Activated CD8-positive, alpha-beta T cell treated with anti-CD3 and anti-CD28 coated beads, Interleukin-2, amount 10 ng/mL, durations not matched to agents 7 days and 5 days (primary cell): ENCODE measurements at regions not wholly inside any gene's neighbourhood (a gene's known extent, or its start where the extent isn't known, plus 50 kb on each side); places are given as distances from the start of the nearest gene placed in this dataset.

Source experiments
- ATAC-seq: fragments of 150-1000 bp; cut with Tn5 transposase; one replicate; pipeline ENCODE4 v1.10.0; 2021; ENCODE audit warnings: moderate library complexity
- CTCF ChIA-PET: fragments of 350-600 bp; sonication (Branson Sonifier 250); formaldehyde crosslinking; loops from one replicate; lab custom pipeline; 2021; ENCODE audit warnings: antibody characterized with exemption; lab: Charles Lee
- POLR2A ChIA-PET: fragments of 350-600 bp; sonication (Branson Sonifier 250); formaldehyde crosslinking; loops from one replicate; lab custom pipeline; 2021; ENCODE audit warnings: antibody characterized with exemption; lab: Charles Lee
- DNase-seq: peaks from one replicate; pipeline ENCODE4 v3.0.0-alpha.2; 2020
- H3K27ac Mint-ChIP-seq: one replicate; pipeline ENCODE4 v1.8.0; 2021; ENCODE audit warnings: mild to moderate bottlenecking, mixed read lengths
- H3K27me3 Mint-ChIP-seq: one replicate; pipeline ENCODE4 v1.8.0; 2021; ENCODE audit warnings: low read depth, mixed read lengths
- H3K36me3 Mint-ChIP-seq: one replicate; pipeline ENCODE4 v1.8.0; 2021; ENCODE audit warnings: low read depth, mixed read lengths
- H3K4me1 Mint-ChIP-seq: one replicate; pipeline ENCODE4 v1.8.0; 2021; ENCODE audit warnings: low read depth, mixed read lengths
- H3K4me3 Mint-ChIP-seq: one replicate; pipeline ENCODE4 v1.8.0; 2021; ENCODE audit warnings: mild to moderate bottlenecking, mixed read lengths
- H3K9me3 Mint-ChIP-seq: one replicate; pipeline ENCODE4 v1.8.0; 2022; ENCODE audit warnings: mixed read lengths; ENCODE audit not compliant: insufficient read depth

- CTCF ChIA-PET: no interaction called here
- Mint-ChIP-seq H3K9me3 (no peaks in the 10 kb centered on the region), H3K4me3 (no peak overlapping the region), H3K27ac (no peak overlapping the region), H3K36me3 (no peaks in the 10 kb centered on the region), H3K4me1 (no peaks in the 10 kb centered on the region), H3K27me3 (no peaks in the 10 kb centered on the region)
- ATAC-seq (no peak), DNase-seq (no peak)
- POLR2A ChIA-PET: no interaction called here
Measured at GRCh38 chr12:128191380-128191779, 75.6 kb upstream of the TMEM132C start.

GRCh38 chr12:128204711-128205110 lies 62.3 kb upstream of the TMEM132C start:
- ChIA-PET CTCF (no interaction called here), POLR2A (no interaction called here)
- peaks cover 8% of the 10 kb centered on the region for H3K9me3 Mint-ChIP-seq
- no peak for ATAC-seq
- H3K4me1 Mint-ChIP-seq: no peaks in the 10 kb centered on the region
- H3K27ac Mint-ChIP-seq: no peak overlapping the region
- DNase-seq: no peak
- no peak overlapping the region for H3K4me3 Mint-ChIP-seq
- no peaks in the 10 kb centered on the region for H3K27me3 Mint-ChIP-seq
- H3K36me3 Mint-ChIP-seq: no peaks in the 10 kb centered on the region

GRCh38 chr12:128205145-128205544 lies 61.8 kb upstream of the TMEM132C start:
- peaks cover 8% of the 10 kb centered on the region for H3K9me3 Mint-ChIP-seq
- H3K27me3 Mint-ChIP-seq: no peaks in the 10 kb centered on the region
- DNase-seq (no peak), ATAC-seq (no peak)
- H3K4me1 Mint-ChIP-seq: no peaks in the 10 kb centered on the region
- no peak overlapping the region for H3K4me3 Mint-ChIP-seq
- ChIA-PET POLR2A (no interaction called here), CTCF (no interaction called here)
- H3K27ac Mint-ChIP-seq: no peak overlapping the region
- H3K36me3 Mint-ChIP-seq: no peaks in the 10 kb centered on the region

GRCh38 chr12:128205758-128206157 lies 61.2 kb upstream of the TMEM132C start:
- no peak for DNase-seq
- Mint-ChIP-seq H3K4me3 (no peak overlapping the region), H3K36me3 (no peaks in the 10 kb centered on the region), H3K4me1 (no peaks in the 10 kb centered on the region), H3K27me3 (no peaks in the 10 kb centered on the region), H3K9me3 (peaks cover 8% of the 10 kb centered on the region), H3K27ac (no peak overlapping the region)
- no peak for ATAC-seq
- ChIA-PET POLR2A (no interaction called here), CTCF (no interaction called here)
